ENCODE measurements at regions not wholly inside any gene's neighbourhood (a gene's known extent, or its start where the extent isn't known, plus 50 kb on each side); places are given as distances from the start of the nearest gene placed in this dataset.

DNA sequence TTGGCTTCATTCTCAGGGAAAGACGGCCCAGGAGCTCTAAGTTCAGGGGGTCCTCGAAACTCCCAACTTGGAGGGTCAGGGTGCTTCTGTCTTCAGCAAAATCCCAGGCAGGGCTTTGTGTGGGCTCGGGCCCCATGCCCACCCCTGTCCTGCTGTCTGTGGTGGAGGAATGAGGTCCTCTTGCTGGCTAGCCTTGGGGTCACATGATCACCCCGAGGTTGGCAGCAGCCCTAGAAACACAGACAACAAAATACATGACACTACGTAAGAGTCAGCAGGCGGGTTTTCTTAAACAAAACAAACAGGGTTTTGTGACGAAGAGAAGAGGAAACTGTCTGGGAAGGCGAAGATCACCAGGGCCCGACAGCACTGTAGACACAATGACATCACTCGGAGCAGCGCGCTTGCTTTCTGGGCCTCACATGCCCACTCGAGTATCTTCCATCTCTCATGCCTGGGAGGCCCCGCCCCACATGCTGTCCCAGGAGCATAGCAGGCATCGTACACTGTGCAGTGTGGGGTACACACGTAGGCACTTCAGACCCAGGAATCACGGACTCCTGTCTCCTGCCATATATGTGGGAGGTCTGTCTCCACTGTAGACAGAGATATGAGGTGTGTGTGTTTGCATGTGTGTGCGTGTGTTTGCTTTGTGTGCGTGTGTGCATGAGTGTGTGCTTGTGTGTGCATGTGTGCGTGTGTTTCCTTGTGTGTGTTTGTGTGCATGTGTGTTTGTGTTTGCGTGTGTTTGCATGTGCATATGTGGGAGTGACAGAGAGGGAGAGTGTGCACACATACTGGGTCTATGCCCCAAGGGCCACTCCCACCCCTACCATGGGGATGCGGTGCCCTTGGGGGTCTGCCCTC, 94.7 kb downstream of the SIK1 start:
- no peak for DNase-seq

DNA sequence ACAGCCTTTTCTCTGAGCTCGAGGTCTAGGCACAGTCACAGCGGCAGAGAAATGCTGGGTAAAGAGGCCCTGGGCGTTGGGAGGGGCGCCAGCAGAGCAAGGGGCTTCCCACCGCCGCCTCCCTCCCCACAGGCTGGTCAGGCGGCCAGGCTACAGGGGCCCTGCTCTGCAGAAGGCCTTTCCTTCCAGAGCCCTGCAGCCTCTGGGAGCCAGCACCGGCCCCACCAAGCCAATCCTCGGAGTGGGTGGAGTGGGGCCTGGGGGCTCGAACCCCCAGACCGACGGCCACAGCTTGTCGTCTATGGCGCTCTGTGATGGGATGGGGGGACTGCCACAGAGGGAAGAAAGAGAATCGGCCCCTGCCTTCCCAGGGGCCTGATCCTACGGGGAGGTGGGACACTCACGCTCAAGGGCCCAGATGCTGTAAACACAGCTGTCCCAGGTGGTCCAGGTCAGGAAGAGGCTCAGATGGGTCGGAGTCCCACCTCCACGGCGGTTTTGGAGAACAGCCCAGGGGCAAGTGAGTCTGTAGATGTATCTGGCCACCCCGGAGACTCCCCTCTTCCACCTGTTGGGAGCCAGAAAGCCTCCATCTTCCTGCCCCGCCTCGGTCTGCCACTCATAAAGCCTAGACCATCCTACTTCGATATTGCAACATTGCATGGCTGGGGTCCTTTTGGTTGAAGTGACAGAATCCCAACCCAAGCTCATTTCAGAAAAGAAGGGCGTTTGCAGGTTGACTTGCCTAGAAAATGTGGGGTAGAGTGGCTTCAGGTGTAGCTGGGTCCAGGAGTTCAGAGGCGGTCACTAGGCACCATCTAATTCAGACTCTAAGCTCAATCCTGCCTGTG, 95.6 kb downstream of the SIK1 start:
- no peak for DNase-seq

GRCh38 chr21:43330306-43330881, 96.5 kb downstream of the SIK1 start:
- no peak for DNase-seq

DNA sequence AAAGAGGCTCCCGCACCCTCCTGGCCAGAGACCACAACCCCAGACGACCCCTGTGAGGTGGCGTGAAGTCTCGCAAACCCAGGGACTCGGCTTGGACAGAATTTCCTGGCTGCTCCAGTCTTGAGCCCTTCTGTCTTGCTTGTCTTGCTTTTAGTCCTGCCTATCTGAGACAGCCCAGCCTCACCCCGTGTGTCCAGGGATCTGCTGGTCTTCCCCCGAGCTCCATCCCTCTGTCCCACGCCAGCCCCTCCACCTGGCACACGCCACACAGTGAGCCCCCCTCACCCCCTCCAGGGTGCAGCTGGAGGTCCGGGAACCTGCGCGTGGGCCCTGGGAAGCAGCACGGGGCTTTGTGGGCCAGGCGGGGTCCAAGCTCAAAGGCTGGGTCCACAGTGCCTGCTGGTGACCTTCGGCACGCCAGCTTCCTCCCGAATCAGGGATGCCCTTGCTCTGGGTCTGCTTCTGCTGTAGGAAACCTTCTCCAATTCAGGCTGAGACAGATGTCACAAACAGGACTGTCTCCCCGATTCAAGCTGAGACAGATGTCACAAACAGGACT, 97.1 kb downstream of the SIK1 start:
- no peak for DNase-seq

DNA sequence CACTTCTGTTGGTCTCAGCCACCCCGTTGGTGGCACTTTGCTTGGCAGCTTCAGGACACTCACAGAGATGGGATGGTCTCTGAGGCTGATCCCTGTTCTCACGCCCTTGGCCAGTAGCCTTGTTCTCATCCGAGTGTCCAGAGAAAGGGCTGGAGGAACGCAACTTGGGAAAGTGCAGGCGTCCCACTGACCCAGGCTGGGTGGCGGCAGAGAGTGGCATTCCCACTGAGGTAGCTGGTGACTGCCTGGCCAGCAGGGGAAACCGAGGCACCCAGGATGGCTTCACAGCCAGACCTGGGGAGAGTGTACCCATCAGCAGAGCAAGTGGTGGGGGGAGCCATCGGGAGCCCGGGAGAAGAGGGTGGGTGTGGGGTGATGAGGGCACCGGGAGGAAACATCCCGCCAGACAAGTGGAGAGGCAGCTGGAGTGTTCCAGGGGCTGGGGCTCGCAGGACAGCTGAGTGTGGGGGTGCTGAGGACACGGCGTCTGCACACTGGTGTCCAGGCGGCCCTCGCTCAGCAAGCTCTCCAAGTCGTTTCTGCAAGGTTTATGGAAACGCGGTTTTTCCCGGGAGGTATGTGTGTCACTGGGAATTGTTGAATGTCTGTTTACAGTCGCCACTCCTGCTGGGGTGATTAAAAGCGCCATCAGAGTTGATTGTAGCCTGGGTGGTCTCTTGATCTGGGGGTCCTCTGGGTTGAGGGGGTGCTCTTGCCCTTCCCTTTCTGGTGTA, 97.8 kb downstream of the SIK1 start:
- no peak for DNase-seq

- DNase-seq, result no peak
Measured at GRCh38 chr21:43328185-43328957, 98.6 kb downstream of the SIK1 start.

DNA sequence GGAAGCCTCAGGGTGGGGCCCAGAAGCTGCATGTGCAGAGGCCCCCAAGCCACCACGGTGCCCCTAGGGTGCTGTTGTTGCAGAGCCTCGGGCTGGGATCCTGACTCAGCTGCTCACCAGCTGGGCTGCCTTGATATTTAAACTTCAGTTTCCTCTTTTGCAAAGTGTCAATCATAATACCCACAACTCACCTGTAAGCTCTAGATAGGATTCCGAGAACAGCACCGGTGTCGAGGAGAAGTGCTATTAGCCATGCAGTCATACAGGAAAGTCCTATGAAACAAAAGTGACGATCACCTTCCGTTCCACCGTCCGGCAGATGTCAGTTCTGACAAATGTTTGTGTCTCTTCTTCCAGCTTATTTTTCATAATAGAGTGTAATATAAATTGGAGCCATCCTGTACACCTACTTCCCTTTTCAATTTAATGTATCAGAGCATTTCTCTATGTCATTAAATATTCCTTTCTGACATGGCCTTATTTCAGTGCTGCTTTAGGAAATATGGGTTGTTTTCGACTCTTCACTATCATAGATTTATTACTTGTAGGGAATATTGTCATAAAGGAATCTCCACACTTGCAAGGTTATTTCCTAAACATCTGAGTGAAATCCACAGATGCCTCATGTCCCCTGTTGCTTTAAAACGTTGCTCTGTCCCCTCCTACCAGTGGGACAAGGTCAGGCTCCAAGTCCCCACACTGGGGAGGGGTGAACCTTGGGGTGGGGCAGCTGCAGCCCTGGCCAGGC, 100.8 kb downstream of the SIK1 start:
- DNase-seq, result no peak

GRCh38 chr21:43325036-43325435, 101.9 kb downstream of the SIK1 start:
- DNase-seq, result no peak

GRCh38 chr21:43324596-43324995, 102.3 kb downstream of the SIK1 start:
- DNase-seq, result no peak

DNA sequence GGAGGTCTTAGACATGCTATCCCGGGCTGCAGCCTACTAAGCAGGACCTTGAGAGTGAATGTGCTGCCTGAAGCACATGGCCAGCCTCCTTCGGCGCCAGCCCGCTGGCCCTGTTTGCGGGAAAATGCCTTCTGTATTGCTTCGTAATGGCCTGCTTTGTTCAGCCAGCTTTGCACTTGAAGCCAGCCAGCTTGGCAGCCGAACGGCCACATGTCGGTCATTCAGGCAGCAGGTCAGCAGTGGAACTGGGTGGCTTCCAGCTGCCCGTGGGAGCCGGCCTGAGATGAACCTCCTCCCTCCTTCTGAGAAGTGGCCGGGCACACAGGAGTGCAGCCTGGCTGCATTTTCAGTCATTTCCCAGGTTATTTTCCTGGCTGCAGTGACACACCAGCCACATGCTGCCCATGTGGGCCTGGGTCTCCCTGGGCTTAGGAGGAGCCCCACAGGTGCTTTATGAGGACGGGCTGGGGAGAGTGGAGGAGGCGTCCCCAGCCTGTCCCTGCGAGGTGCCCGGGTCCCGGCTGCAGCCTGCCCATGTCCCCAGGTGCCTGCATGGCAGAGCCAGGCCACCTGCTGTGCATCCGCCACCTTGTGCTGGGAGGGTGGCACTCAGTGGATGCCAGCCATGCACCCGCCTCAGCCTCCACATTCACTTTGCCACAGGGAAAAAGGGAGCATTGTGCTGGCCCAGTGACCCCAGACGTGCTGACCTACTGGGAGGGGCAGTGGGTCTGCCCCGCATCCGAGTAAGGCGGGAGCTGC, 103.5 kb downstream of the SIK1 start:
- DNase-seq, result no peak

DNA sequence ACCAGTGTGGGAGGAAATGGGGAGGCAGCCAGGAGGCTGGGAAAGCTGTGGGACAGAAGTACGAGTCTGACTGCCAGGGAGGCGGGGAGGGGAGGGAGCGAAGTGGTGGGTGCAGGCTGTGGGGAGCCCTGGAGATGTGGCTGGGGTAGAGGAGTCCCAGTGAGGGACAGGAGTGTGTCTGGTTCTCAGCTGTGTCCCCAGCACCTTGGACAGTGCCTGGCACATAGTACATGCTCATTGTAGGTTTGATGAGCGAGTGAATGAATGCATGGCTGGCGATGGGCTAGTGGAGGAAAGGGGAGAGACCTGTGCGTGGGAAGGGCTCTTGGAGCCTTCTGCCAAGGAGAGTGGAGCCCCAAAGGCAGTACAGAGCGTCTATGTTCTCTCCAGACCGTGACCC, 104.1 kb downstream of the SIK1 start:
- no peak for DNase-seq

DNA sequence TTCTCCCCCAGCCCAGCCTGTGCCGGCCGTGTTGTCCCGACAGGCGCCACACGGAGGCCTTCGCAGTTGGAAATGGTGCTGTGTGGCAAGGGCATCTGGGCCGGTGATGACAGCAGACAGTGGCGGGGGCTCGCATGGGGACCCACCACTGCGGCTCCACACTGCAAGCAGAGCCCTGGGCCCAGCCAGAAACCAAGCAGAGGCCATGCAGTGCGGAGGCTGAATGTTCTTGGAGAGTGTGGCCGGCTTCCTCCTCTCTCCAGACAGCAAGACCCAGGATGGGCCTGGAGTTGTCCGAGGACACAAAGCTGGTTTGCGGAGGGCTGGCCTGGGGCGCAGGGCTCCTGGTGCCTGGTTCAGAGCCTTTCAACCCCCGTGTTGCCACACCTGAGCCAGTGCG, 104.6 kb downstream of the SIK1 start:
- DNase-seq, result no peak

- DNase-seq, result no peak
Measured at GRCh38 chr21:43321611-43322010, 105.3 kb downstream of the SIK1 start.

GRCh38 chr21:43321111-43321510, 105.8 kb downstream of the SIK1 start:
- DNase-seq, result no peak

DNA sequence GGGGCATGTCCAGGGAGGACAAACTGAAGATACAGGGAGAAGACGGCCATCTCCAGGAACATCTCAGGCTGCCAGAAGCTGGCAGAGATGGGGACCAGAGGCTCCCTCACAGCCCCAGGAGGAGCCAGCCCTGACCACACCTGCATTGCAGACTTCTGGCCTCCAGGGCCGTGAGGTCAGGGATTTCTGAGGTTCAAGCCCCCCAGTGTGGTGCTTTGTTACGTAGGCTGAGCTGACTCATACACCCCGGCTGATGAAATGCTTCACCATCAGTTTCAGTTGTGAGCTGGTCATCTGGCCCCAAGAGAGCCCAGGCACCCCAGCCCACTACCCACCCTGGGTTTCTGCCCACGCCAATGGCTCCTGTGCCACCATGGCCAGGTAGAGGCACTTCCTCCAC, 106.4 kb downstream of the SIK1 start:
- no peak for DNase-seq

DNA sequence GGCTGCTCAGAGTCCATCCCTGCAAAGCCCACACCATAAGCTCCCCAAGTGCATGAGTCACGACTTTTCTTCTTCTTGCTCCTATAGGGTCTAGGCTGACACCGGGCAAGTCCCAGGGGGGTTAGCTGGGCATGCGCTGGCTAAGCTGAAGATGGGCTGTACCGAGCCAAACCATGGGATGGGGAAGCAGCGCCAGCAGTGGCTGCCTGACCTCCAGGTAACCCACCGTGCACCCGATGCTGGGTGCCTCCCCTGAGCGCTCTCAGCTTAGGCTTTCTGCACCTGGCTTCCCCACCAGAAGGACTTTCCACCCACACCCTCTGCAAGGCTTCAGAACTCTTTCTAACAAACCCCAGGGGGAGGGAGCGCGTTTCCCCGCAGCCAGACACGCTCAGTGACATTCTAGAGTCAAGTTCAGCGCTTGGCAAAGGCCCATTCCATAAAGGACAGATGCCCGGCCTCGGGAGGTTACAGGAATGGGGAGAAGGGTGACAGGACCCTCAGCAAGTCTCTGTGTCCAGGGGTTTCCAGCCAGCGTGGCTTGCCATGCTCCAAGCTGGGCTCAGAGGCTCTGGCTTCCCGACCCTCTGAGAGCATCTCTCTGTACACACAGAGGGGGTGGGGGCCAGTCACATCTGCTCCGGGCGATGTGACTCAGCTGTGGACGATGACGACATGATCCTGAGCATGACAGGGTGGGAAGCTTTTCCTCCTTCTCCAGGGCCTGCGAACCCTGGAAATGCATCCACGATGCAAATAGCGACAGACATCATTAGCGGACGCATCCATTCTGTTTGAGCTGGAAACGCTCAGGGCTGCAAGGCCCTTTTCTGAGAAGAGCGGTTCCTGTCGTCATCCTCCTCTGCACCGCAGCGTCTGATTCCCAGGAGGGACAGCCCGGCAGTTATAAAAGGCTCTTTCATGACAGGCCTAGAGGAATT, 107.8 kb downstream of the SIK1 start:
- no peak for DNase-seq

DNA sequence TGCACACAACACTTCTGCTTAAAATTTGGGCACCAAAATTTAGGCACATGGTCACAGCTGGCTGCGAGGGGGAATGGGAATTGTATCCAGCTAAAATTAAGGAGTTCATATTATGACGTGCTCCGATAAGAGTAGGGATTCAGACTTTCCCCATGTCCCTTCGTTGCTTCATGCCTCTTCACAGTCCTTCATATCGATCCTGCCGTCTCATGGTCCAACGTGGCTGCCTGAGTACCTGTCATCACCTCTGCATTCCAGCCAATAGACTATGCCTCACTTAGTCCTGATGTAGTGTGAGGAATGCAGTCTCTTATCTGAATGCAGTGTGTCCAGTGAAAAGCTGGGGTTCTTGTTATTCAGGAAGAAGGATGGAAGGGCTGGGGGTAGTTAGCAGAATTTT, 108.6 kb downstream of the SIK1 start:
- no peak for DNase-seq

GRCh38 chr21:43317959-43318358, 109.0 kb downstream of the SIK1 start:
- DNase-seq, result no peak

DNA sequence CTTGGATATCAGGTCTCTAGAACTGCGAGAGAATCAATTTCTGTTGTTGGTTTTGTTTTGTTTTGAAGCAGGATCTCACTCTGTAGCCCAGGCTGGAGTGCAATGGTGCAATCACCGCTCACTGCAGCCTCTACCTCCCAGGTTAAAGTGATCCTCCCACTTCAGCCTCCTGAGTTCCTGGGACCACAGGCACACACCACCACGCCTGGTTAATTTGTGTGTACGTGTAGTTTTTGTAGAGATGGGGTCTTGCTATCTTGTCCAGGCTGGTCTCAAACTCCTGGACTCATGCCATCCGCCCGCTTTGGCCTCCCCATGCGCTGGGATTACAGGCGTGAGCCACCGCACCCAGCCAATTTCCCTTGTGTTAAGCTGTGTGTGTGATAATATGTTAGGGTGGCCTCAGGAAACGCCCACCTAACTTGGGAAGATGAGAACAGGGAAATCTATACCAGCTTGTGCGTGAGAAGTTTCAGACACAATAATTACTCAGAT, 109.6 kb downstream of the SIK1 start:
- no peak for DNase-seq
